Mucosa of rectum (tissue), 2 donors: ENCODE measurements at regions not wholly inside any gene's neighbourhood (a gene's known extent, or its start where the extent isn't known, plus 50 kb on each side); places are given as distances from the start of the nearest gene placed in this dataset.

Experiments
- H3K27ac ChIP-seq, 2 donors: one replicate each; pipeline ENCODE4 v1.7.0; 2013; ENCODE audit warnings: inconsistent platforms in 2 of 2, low read depth in 2 of 2, low read length in 2 of 2
- H3K27me3 ChIP-seq, 2 donors: one replicate each; pipeline ENCODE4 v1.7.0; 2013; ENCODE audit warnings: low read length in 2 of 2; ENCODE audit not compliant: control insufficient read depth in 2 of 2, insufficient read depth in 2 of 2
- H3K36me3 ChIP-seq, 2 donors: one replicate each; pipeline ENCODE4 v1.7.0; 2013; ENCODE audit warnings: low read length in 2 of 2; ENCODE audit not compliant: control insufficient read depth in 2 of 2, insufficient read depth in 2 of 2
- H3K4me1 ChIP-seq, 2 donors: one replicate each; pipeline ENCODE4 v1.7.0; 2013; ENCODE audit warnings: low read length in 2 of 2, mild to moderate bottlenecking in 1 of 2; ENCODE audit not compliant: control insufficient read depth in 2 of 2, insufficient read depth in 2 of 2
- H3K4me3 ChIP-seq, 2 donors: one replicate each; pipeline ENCODE4 v1.7.0; 2013; ENCODE audit warnings: low read length in 2 of 2
- H3K9ac ChIP-seq, 2 donors: one replicate each; pipeline ENCODE4 v1.7.0; 2013; ENCODE audit warnings: low read length in 2 of 2, low read depth in 1 of 2, mild to moderate bottlenecking in 1 of 2
- H3K9me3 ChIP-seq, 2 donors: one replicate each; pipeline ENCODE4 v1.7.0; 2013; ENCODE audit warnings: low read length in 2 of 2; ENCODE audit not compliant: control insufficient read depth in 2 of 2
- donor health status: healthy.
- donor health status: Normal muscosa, but diverticular disease.

DNA sequence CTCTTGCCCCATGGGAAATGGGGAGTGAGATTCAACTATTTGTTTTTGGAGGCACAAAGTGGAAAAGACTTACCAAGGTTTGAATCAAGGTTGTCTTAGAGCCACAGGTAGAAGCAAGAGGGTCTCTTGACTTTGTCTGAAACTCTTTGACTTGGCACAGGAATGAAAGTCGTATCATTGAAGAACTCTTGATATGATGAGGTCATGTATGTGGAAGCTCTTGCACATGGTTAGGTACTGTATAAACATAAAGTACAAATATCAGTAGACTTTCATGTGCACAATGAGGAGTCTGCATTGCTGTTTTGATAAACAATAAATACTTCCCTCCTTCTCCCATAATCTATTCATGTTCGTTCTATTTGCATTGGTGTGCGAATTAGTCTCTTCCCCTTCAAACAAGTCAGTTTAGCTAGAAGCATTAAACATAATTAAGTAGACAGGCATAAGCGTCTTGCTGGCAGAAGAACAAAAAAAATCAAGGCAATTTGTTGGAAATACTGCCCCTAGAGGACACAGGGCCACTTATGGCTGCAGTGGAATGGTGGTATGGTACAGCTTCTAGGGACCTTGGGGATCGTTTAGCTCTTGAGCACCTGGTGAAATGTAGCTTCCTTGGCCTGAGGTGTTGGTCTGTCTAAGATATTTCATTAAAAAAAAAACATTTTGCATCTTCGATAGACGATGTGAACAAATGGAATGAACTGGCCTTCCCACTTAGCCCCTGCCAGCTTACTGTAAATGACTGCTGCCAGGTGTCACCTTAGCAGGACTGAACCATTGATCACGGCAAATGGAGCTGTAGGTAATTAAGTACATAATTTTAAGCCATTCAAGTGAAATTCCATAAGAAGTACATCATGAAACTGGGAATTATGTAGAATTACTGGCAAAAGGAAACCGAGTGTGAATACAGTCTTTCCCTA, 218.0 kb upstream of the GALNT2 start:
- Histone ChIP-seq H3K27ac (no peak overlapping the region), H3K4me1 (peaks cover 0 to 9% of the 10 kb centered on the region in 2 donors)

DNA sequence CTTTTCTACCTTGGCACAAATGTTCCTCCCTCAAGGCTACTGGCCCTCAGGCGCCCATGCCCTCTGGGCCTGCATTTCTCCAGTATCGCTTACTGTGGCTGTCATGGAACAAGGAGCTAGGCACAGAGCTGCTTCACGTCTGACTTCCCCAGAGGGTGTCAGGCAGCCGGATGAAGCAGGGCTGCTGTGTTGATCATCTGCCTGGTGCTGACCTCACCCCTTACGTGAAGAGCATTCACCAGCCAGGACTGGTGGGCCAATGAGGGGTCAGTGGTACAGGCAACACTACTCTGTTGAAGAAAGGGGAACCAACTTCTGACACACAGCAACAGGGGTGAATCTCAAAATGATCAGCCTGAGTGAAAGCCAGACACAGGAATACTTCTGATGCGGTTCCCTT, 215.5 kb upstream of the GALNT2 start:
- H3K9me3 ChIP-seq: no peaks in the 10 kb centered on the region
- H3K4me3 ChIP-seq: no peak overlapping the region
- H3K9ac ChIP-seq: no peak overlapping the region
- peaks cover 0 to 3% of the 10 kb centered on the region in 2 donors for H3K4me1 ChIP-seq
- H3K27me3 ChIP-seq: no peaks in the 10 kb centered on the region
- H3K27ac ChIP-seq: no peak overlapping the region
- H3K36me3 ChIP-seq: no peaks in the 10 kb centered on the region

More for the DNA sequence above, 218.0 kb upstream of the GALNT2 start:
- H3K4me3 ChIP-seq: no peak overlapping the region
- H3K36me3 ChIP-seq: no peaks in the 10 kb centered on the region
- no peak overlapping the region for H3K9ac ChIP-seq
- H3K9me3 ChIP-seq: no peaks in the 10 kb centered on the region
- H3K27me3 ChIP-seq: no peaks in the 10 kb centered on the region

DNA sequence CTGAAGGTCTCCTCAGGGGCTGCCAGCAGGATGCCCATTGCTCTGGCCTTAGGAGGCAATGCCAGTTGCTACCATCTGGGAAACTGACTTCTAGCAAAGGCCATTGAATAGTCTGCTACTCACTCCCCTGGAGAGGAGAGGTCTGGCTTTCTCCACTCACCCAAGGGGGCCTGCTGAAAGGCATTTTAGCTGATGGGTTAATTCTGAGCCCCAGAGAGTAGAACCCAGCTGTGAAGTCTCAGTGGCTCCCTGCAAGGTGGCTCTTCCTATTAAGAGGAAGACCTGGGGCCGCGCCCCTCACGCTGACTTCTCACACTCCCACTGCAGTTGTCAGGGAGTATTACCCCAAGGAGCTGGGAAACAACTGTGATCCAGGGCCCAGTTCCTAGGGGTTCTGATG, 213.3 kb upstream of the GALNT2 start:
- no peak overlapping the region for H3K27ac ChIP-seq
- no peaks in the 10 kb centered on the region for H3K4me1 ChIP-seq
- H3K36me3 ChIP-seq: no peaks in the 10 kb centered on the region
- H3K27me3 ChIP-seq: no peaks in the 10 kb centered on the region
- H3K9ac ChIP-seq: no peak overlapping the region
- H3K4me3 ChIP-seq: no peak overlapping the region
- H3K9me3 ChIP-seq: no peaks in the 10 kb centered on the region

DNA sequence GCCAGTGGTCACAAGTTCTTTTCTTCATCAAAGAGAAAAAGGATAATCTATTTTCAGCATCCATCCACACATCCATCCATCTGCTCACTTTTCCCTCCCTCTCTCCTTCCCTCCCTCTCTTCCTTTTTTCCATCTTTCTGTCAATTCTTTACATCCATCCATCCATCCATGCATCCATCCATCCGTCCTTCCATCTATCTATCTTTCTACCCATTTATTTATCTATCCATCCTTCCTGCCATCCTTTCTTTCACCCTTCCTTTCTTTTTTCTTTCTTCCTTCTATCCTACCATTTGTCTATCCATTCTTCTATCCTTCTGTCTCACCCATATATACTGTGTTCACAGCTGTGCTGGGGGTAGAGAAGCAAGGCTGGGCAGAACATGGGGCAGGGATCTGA, 212.4 kb upstream of the GALNT2 start:
- no peaks in the 10 kb centered on the region for H3K36me3 ChIP-seq
- H3K27ac ChIP-seq: no peak overlapping the region
- H3K9ac ChIP-seq: no peak overlapping the region
- no peaks in the 10 kb centered on the region for H3K9me3 ChIP-seq
- no peaks in the 10 kb centered on the region for H3K27me3 ChIP-seq
- no peak overlapping the region for H3K4me3 ChIP-seq
- H3K4me1 ChIP-seq: no peaks in the 10 kb centered on the region

DNA sequence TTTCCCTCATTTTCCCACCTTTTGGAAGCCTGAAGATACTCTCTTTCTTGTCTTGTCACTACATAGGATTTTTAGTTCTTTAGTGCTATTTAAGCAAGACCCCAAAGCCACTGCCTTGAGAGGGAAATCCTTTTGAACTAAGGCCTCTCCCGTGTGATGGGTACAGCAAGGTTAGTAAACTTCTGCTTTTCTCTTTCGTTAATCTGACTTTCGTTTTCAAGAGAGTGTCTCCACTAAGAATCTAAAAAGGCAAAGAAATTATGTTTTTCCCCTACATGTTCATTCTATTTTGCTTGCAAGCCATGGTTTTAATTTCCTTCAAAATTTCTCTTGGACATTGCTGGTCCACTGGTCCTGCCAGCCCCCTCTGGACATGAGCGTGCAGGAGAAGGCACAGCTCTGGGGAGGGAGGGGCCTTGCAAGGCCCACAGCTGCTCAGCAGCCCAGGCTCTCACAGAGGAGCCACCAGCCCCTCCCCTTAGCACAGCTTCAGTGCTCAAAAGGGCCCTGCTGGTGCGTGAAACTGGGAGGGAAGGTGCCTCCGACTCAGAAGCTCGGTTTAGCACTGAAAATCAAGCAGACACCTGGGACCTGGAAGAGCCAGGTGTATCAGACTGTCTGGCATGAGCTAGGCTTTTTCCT, 210.9 kb upstream of the GALNT2 start:
- Histone ChIP-seq H3K27me3 (no peaks in the 10 kb centered on the region), H3K9ac (peak overlapping the region in 1 of 2 donors; percentile 5), H3K27ac (peak overlapping the region in 1 of 2 donors; percentile 52), H3K4me3 (peak overlapping the region in 1 of 2 donors; percentile 55), H3K4me1 (no peaks in the 10 kb centered on the region), H3K36me3 (no peaks in the 10 kb centered on the region), H3K9me3 (no peaks in the 10 kb centered on the region)

DNA sequence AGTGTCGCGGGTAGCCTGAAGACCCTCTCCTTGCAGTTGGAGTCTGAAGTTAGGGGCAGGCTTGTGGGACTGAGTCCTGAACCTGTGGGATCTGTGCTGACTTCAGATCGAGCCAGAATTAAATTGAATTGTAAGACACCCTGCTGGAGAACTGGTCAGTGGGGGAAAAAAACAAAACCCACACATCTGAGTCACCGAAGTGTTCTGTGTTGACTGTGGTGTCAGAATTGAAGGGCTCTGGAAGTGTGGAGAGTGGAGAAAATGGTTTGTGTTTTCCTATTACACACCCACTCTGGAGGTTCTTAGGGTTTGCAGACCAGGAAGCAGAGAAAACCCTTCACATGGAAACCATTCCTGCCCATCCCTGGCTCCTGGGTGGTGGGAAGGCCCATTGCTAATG, 209.5 kb upstream of the GALNT2 start:
- H3K9me3 ChIP-seq: no peaks in the 10 kb centered on the region
- no peaks in the 10 kb centered on the region for H3K27me3 ChIP-seq
- no peak overlapping the region for H3K9ac ChIP-seq
- no peak overlapping the region for H3K27ac ChIP-seq
- H3K4me1 ChIP-seq: no peaks in the 10 kb centered on the region
- no peak overlapping the region for H3K4me3 ChIP-seq
- H3K36me3 ChIP-seq: no peaks in the 10 kb centered on the region

DNA sequence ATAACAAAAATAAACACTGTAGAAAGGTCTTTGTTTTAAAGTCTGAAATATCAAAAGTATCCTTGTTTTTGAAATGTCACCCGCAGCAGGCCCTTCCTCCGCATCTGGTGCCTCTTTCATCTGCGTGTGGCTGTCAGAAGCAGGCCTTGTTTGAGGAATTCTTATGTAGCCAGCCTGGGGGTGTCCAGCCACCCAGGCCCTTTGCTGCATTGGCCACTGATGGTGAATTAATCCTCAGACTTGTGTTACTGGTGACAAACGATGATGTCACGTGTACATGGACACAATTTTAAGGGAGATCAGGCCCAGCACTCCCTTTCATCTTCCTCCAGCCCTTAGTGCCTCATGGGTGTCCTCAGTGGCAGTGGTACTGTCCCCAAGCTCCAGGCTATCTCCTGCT, 208.0 kb upstream of the GALNT2 start:
- no peaks in the 10 kb centered on the region for H3K4me1 ChIP-seq
- H3K9me3 ChIP-seq: no peaks in the 10 kb centered on the region
- H3K27ac ChIP-seq: no peak overlapping the region
- H3K36me3 ChIP-seq: no peaks in the 10 kb centered on the region
- no peak overlapping the region for H3K4me3 ChIP-seq
- no peaks in the 10 kb centered on the region for H3K27me3 ChIP-seq
- H3K9ac ChIP-seq: no peak overlapping the region

DNA sequence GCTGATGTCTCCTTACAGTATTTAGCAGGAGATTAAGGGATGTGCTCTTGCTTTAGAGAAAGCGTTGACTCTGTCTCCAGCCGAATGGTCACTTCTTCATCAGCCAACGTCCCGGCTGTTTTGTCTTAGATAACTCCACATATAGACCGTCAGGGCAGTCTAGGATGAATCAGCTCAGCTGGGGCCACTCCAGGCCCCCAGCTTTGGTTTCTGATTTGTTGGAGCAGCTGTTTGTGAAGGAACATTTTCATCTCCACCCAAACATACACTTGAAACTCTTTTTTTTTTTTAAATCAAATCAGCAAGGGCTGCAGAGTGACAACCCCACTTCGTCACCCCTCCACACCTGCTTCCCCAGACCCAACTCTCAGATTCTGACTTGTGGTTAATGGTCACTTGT, 206.1 kb upstream of the GALNT2 start:
- no peak overlapping the region for H3K4me3 ChIP-seq
- no peak overlapping the region for H3K27ac ChIP-seq
- no peaks in the 10 kb centered on the region for H3K4me1 ChIP-seq
- no peaks in the 10 kb centered on the region for H3K27me3 ChIP-seq
- H3K36me3 ChIP-seq: no peaks in the 10 kb centered on the region
- H3K9me3 ChIP-seq: no peaks in the 10 kb centered on the region
- H3K9ac ChIP-seq: no peak overlapping the region

DNA sequence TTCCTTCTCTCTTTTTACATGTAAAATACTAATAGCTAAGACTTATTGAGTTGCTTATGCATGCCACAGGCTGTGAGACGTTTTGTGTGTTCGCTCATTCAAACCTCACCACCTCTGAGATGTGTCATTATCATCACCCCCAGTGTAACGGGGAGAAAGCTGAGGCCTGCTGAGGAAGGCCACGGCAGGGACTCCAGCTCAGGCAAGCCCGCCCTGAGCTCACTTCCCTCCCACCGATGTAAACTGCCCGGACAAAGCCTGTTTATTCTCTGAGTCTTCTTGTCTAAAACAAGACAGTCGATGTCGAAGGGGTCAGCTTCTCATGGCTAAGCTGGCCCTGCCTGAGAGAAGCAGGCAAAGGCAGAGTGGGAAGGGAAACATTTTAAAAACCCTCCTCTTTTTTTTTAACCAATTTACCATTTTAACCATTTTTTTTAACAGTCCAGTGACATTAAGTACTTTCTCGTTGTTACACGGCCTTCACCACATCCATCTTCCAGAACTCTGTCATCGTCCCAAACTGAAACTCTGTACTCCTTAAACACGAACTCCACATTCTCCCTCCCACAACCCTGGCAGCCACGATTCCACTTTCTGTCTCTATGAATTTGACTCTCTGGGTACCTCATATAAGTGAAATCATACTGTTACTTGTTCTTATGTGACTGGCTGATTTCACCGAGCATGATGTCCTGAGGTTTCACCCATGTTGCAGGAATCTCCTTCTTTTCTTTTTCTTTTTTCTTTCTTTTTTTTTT, 204.8 kb upstream of the GALNT2 start:
- Histone ChIP-seq H3K4me3 (no peak overlapping the region), H3K36me3 (no peaks in the 10 kb centered on the region), H3K27me3 (no peaks in the 10 kb centered on the region), H3K9me3 (no peaks in the 10 kb centered on the region), H3K9ac (no peak overlapping the region), H3K4me1 (no peaks in the 10 kb centered on the region), H3K27ac (no peak overlapping the region)
